AG10803 (cell line): ENCODE measurements at regions not wholly inside any gene's neighbourhood (a gene's known extent, or its start where the extent isn't known, plus 50 kb on each side); places are given as distances from the start of the nearest gene placed in this dataset.
"Not testable (repeated sequence)": the region's sequence is repeated elsewhere in the genome, so short reads cannot be mapped to it uniquely, and the experiment has no call there.

Experiments
- DNase-seq: peaks from one replicate; pipeline ENCODE4 v3.0.0; 2010; ENCODE audit warnings: low read depth
- H3K4me3 ChIP-seq: 2 replicates; pipeline ENCODE4 v1.5.1; 2011; ENCODE audit warnings: mild to moderate bottlenecking, low read length, control low read depth
- TF ChIP-seq, protein P1 (sequence below): conservative IDR thresholded peaks from 2 replicates; pipeline ENCODE4 v1.5.1; 2011; ENCODE audit warnings: mild to moderate bottlenecking, low read length, control low read depth, inconsistent platforms

DNA sequence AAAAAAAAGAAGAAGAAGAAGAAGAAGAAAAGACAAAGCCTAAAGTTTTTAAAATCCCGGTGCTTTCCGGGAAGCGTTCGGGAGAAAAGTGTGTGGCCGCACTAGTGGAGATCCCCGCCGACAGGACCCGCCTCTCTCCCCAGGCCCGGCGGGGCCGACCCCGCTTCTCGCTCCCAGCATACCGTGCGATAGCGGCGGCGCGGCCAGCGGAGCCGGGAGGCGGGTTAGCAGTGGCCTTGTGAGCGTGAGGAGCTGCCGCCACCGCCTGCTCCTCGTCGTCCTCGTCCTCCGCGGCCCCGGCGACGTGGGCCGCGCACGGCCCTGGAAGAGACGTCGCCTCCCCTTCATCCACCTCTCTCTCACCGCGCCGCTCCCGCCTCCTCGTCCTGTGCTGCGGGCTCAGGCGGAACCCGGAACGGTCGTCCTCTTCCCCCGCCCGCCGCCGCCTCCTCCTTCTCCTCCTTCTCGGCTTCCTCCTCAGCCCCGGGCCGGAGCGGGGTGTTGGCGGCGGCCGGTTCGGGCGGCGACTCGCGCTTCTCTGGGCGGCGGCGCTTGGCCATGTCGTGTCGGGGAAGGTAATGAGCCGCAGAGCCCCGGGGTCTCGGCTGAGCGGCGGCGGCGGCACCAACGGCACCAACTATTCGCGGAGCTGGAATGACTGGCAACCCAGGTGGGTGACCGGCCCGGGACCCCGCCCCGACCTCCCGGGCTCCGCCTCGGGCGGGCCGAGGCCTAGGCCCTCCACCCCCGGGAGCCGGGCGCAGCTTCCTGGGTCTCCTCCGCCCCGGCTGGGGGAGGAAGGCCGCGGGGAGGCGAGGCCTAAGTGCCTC is 62.6 kb upstream of the CDR2 start:
- H3K4me3 ChIP-seq, result peak overlapping the region; percentile 66
- peak; percentile 55 for DNase-seq

DNA sequence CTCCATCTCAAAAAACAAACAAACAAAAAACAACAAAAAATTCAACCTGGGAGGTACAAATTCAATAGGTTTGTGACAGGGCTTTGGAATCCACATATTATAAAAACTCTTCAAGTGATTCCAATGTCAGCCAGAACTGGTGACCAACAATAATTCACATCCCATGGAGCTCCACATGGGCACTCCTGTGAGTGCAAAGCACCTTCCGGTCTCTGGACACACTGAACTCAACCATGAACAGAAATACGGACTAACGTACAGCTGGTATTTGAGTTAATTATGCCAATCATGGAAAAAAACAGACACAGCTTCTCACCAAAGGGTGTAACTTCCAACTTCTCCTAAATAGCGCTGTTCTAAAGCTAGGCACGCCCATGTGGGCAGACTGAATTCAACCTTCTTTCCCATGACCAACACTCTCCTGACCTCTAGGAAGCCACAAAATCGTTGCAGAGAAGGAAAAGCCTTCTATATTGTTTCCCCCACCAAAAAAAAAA is 62.0 kb upstream of the CDR2 start:
- DNase-seq, result not testable (repeated sequence)
- H3K4me3 ChIP-seq, result peak overlapping the region; percentile 66

DNA sequence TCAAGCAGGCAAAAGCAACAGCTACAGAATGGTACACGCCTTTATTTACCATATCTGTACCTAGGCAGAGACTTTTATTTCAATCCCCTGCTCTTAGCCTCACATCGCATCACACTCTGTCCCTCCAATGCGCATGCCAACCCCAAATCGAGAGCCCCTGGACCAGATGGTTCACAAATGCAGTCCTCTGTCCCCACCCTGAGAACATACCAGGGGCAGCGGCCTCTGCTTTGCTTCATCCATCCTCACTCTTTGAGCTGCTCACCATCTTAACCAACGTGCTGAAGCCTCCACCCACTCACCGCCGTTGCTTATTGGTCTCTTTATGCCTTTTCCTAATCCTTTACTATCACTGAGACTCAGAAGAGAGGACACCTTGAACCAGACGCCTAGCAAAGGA is 56.9 kb upstream of the CDR2 start:
- H3K4me3 ChIP-seq, DNase-seq: not testable (repeated sequence)

DNA sequence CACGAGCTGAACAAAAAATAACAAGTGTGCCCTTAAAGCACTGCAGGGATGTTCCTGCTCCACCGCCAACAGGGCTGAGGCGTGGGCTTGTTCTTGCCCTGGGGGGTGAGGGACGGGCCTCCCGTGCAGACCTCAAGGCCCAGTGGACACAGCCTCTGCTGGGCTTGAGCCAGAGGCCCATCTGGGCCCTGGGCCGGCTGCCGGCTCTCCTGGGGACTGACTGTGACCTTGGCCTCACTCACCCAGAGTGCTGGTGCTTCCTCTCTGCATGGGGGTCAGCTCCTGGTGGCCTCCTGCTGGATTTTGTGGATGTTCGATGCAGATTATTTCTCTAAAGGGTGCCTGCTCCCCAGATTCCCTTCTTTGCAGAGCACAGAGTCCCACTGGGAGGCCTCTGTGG is 54.2 kb upstream of the CDR2 start:
- no peak overlapping the region for H3K4me3 ChIP-seq
- no peak for DNase-seq
- TF ChIP-seq, protein P1, sequence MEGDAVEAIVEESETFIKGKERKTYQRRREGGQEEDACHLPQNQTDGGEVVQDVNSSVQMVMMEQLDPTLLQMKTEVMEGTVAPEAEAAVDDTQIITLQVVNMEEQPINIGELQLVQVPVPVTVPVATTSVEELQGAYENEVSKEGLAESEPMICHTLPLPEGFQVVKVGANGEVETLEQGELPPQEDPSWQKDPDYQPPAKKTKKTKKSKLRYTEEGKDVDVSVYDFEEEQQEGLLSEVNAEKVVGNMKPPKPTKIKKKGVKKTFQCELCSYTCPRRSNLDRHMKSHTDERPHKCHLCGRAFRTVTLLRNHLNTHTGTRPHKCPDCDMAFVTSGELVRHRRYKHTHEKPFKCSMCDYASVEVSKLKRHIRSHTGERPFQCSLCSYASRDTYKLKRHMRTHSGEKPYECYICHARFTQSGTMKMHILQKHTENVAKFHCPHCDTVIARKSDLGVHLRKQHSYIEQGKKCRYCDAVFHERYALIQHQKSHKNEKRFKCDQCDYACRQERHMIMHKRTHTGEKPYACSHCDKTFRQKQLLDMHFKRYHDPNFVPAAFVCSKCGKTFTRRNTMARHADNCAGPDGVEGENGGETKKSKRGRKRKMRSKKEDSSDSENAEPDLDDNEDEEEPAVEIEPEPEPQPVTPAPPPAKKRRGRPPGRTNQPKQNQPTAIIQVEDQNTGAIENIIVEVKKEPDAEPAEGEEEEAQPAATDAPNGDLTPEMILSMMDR, result no peak

DNA sequence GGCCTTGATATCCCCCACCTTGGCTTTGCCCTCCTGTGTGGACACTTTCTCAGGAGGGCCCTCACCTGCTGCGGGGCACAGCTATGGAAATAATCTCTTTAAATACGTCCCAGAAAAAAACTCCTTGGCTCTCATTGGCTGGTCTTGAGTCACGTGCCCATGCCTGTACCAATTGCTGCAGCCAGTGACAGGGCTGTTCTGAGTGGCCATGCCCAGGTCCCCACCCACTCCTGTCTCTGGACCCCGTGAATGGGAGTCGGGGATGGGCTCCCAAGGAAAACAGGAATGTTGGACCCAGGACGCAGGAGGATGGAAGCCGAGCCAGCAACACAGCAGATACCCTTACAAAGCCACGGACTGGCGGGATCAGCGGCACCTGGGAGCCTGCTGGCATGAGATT is 53.1 kb upstream of the CDR2 start:
- no peak for DNase-seq
- no peak overlapping the region for H3K4me3 ChIP-seq
- TF ChIP-seq, protein P1, result no peak

DNA sequence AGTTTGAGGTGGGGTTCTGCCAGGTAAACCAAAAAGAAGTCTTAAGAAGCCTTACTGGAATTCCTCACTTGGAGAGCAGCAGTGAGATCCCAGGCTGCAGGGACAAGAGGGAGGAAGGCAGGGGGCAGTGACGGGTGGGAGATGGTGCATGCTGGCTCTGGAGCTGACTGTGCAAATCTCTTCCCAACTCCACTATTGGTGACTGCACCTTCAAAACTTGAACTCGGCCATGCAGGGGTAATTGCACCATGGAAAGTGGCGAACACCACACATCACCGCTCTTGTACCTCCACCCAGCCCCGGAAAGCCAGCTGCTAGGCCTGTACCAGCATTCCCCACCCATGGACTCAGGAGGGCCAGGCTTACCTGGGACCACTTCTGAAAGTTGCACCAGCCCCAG is 51.4 kb upstream of the CDR2 start:
- no peak overlapping the region for H3K4me3 ChIP-seq
- TF ChIP-seq, protein P1, result no peak
- no peak for DNase-seq

DNA sequence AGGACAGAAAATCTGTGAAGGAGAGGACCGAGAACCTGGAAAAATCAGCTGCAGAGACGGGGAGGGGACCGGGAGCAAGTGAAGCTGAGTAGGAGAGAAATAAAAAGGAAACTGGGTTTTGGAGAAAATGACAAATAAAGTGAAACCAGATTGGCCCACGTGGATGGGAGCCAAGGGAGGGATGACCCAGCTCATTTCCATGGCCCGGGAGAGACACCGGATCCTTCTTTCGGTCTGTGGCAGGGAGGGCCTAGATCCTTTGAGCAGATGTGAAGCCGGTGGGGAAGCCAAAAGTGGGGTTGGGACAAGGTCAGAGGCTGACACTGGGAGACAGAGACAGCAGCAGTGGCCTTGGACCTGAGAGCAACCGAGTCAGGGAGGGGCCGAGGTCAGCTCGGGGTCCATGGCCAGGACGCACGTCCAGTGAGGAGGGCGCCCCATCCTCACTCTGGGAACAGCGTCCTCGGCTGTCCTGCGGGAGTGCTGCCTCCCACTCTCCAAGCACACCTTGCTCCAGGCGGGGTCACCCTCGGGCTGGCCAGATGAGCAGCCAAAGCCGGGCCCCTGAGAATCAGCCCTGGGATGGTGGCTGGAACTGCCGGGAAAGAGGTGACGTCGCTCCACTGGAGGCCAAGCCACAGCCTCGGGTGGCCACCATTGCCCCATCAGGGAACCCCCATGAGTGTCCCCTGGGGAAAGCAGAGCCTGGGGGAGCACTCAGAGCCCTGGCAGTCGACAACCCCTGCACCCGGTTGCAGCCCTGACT is 50.8 kb upstream of the CDR2 start:
- DNase-seq, result peak; percentile 82
- TF ChIP-seq, protein P1, result no peak
- H3K4me3 ChIP-seq, result peak overlapping the region; percentile 56

DNA sequence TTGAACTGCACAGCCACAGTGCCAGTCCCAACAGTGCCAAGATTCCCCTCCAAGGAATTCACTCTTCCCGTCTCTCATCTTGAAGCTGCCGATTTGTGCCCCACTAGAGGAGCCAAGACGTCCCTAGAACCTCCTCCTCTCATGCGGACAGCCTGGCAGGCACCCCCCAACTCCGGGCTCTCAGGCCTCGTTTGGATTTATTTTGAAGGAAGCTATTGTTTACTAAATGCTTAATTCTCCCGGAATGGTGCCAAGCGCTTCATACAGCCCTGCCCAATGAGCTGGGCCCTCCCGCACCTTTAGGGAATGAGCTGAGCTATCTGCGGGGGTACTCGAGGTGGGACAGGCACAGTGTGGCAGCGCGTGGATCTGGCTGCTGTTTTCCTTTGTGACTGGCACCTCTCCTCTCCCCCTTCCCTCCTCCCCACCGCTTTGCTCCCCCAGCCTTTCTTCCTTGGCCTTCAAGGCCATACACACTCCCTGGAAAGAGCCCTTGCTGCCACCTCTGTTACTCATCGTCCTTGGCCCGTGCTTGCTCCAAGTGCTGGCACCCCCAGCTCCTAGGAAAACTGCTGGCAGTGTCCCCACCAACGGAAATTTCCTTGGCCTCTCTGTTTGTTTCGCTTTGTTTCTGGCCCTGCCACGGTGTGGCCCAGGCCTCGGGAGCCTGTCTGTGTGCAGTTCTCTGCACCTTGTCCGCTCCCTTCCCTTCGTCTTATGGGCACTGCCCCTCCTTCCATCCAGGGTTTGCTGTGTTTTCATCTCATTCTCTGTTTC is 49.9 kb upstream of the CDR2 start:
- TF ChIP-seq, protein P1, result no peak
- H3K4me3 ChIP-seq, result peak overlapping the region; percentile 56
- DNase-seq, result peak; percentile 82
